Osteoblast (primary cell): ENCODE measurements at regions not wholly inside any gene's neighbourhood (a gene's known extent, or its start where the extent isn't known, plus 50 kb on each side); places are given as distances from the start of the nearest gene placed in this dataset.

Experiments used
- DNase-seq: peaks from one replicate; pipeline ENCODE4 v3.0.0; 2011; ENCODE audit warnings: low spot score, mixed read lengths; ENCODE audit not compliant: insufficient read length; ENCODE audit errors: missing footprints
- H2AFZ ChIP-seq: 2 replicates; pipeline ENCODE4 v1.6.0; 2011; ENCODE audit warnings: mild to moderate bottlenecking, low read length
- H3K27ac ChIP-seq: 2 replicates; pipeline ENCODE4 v1.5.1; 2011; ENCODE audit warnings: mild to moderate bottlenecking, low read depth, low read length, moderate library complexity
- H3K27me3 ChIP-seq: 2 replicates; pipeline ENCODE4 v1.6.0; 2012; ENCODE audit warnings: mild to moderate bottlenecking, control low read depth, inconsistent platforms, low read length, moderate library complexity; ENCODE audit not compliant: insufficient read depth
- H3K36me3 ChIP-seq: 2 replicates; pipeline ENCODE4 v1.5.1; 2011; ENCODE audit warnings: mild to moderate bottlenecking, low read length, control low read depth, moderate library complexity; ENCODE audit not compliant: insufficient read depth
- H3K4me1 ChIP-seq: 2 replicates; pipeline ENCODE4 v1.5.1; 2011; ENCODE audit warnings: mild to moderate bottlenecking, low read length, control low read depth, moderate library complexity; ENCODE audit not compliant: insufficient read depth
- H3K4me2 ChIP-seq: 2 replicates; pipeline ENCODE4 v1.6.0; 2011; ENCODE audit warnings: mild to moderate bottlenecking, low read length; ENCODE audit not compliant: insufficient read depth
- H3K4me3 ChIP-seq: fragments of 200-600 bp; sonication (generic); 3 replicates; pipeline ENCODE4 v1.5.1; 2012; ENCODE audit warnings: mild to moderate bottlenecking, low read length, inconsistent platforms; ENCODE audit not compliant: insufficient read depth
- H3K79me2 ChIP-seq: 2 replicates; pipeline ENCODE4 v1.6.0; 2012; ENCODE audit warnings: mild to moderate bottlenecking, low read length, control low read depth, inconsistent platforms; ENCODE audit not compliant: insufficient read depth
- H3K9me3 ChIP-seq: 2 replicates; pipeline ENCODE4 v1.5.1; 2011; ENCODE audit warnings: low read depth, low read length, control low read depth
- H4K20me1 ChIP-seq: 2 replicates; pipeline ENCODE4 v1.6.0; 2012; ENCODE audit warnings: mild to moderate bottlenecking, low read length, control low read depth; ENCODE audit not compliant: insufficient read depth
- TF ChIP-seq, protein P1 (sequence below): IDR thresholded peaks from 2 replicates; pipeline ENCODE4 v1.5.1; 2011; ENCODE audit warnings: mild to moderate bottlenecking, low read depth, low read length, moderate library complexity; ENCODE audit errors: extremely low read depth

DNA sequence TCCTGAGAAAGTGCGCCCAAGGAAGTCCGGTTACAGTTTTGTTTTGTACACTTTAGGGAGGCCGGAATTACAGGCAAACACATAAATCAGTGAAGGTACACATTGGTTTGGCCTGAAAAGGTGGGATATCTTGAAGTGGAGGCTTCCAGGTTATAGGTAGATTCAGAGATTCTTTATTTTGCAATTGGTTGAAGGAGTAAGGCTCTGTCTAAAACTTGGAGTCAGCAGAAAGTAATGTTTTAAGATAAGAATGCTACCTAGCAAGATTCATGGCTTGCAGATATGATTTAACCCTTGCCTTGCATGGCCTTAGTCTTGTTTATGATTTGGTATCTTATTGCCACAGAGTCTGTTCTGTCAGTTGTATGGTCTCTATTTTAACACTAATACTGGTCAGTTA, 165.9 kb upstream of the NDUFV2 start:
- Histone ChIP-seq H3K4me2 (no peak overlapping the region), H4K20me1 (no peaks in the 10 kb centered on the region), H3K27ac (no peak overlapping the region), H3K79me2 (no peaks in the 10 kb centered on the region), H3K27me3 (no peaks in the 10 kb centered on the region), H2AFZ (no peak overlapping the region), H3K9me3 (no peaks in the 10 kb centered on the region), H3K36me3 (no peaks in the 10 kb centered on the region), H3K4me1 (peaks cover under 1% of the 10 kb centered on the region), H3K4me3 (no peak overlapping the region)
- TF ChIP-seq, protein P1, sequence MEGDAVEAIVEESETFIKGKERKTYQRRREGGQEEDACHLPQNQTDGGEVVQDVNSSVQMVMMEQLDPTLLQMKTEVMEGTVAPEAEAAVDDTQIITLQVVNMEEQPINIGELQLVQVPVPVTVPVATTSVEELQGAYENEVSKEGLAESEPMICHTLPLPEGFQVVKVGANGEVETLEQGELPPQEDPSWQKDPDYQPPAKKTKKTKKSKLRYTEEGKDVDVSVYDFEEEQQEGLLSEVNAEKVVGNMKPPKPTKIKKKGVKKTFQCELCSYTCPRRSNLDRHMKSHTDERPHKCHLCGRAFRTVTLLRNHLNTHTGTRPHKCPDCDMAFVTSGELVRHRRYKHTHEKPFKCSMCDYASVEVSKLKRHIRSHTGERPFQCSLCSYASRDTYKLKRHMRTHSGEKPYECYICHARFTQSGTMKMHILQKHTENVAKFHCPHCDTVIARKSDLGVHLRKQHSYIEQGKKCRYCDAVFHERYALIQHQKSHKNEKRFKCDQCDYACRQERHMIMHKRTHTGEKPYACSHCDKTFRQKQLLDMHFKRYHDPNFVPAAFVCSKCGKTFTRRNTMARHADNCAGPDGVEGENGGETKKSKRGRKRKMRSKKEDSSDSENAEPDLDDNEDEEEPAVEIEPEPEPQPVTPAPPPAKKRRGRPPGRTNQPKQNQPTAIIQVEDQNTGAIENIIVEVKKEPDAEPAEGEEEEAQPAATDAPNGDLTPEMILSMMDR = no peak
- no peak for DNase-seq

DNA sequence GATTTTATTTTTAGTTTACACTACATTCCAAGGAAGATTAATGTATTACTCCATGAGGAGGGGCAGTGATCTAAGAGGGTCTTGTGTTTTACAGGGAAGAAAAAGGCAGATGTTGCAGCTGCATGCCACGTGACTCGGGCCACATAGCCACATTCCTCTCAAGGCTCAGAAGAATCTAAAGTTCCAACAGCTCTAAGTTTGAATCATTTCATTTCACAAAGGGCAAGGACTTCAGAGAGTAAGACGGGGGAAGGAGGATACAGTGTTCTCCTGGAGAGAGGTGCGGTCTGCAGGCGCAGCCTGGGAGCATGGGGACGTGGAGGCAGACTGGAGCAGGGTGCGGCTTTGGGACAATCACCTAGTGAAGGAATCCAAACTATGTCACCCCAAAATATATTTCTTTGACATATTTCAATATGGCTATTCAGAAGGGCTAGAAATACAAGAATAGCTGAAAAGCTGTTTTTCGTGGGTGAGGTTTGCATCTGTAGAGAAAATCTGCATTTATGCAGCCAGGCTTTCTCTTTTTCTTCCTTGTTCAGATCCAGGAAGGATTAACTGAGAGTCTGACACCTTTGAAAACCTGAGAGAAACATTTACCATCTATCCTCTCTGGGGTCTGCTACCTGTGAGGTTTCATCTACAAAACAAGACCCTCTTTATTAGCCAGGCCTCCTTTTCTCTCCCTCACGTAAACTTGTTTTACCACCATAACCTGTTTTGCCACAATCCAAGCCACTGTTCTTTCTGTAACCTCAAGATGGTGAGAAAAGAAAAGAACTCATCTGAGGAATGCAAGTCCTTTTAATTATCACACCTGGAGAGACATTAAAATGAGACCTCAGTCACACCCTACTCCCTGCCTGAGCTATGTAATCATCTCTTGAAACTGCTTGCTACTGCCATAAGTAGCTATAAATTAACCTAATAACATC, 165.1 kb upstream of the NDUFV2 start:
- H3K4me3 ChIP-seq = no peak overlapping the region
- H3K36me3 ChIP-seq = no peaks in the 10 kb centered on the region
- no peak overlapping the region for H3K27ac ChIP-seq
- no peaks in the 10 kb centered on the region for H3K27me3 ChIP-seq
- TF ChIP-seq, protein P1 = no peak
- H4K20me1 ChIP-seq = no peaks in the 10 kb centered on the region
- no peak overlapping the region for H3K4me2 ChIP-seq
- DNase-seq = peak; percentile 35
- H3K79me2 ChIP-seq = no peaks in the 10 kb centered on the region
- H3K9me3 ChIP-seq = no peaks in the 10 kb centered on the region
- H2AFZ ChIP-seq = no peak overlapping the region
- peaks cover 8% of the 10 kb centered on the region for H3K4me1 ChIP-seq

DNA sequence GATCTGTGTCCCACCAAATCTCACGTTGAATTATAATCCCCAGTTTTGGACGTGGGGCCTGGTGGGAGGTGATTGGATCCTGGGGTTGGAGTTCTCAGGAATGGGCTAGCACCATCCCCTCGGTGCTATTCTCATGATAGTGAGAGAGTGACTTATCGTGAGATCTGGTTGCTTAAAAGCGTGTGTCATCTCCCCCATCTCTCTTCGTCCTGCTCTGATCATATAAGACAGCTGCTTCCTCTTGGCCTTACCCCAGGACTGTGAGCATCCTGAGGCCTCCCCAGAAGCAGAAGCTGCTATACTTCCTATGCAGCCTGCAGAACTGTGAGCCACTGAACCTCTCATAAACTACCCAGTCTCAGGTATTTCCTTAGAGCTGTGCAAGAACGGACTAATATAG, 163.7 kb upstream of the NDUFV2 start:
- Histone ChIP-seq H3K79me2 (no peaks in the 10 kb centered on the region), H3K4me1 (peaks cover 21% of the 10 kb centered on the region), H3K4me2 (no peak overlapping the region), H3K27ac (no peak overlapping the region), H3K9me3 (no peaks in the 10 kb centered on the region), H3K4me3 (no peak overlapping the region), H3K36me3 (no peaks in the 10 kb centered on the region), H4K20me1 (no peaks in the 10 kb centered on the region), H3K27me3 (no peaks in the 10 kb centered on the region), H2AFZ (no peak overlapping the region)
- TF ChIP-seq, protein P1 = no peak
- no peak for DNase-seq
